ENCODE measurements at regions not wholly inside any gene's neighbourhood (a gene's known extent, or its start where the extent isn't known, plus 50 kb on each side); places are given as distances from the start of the nearest gene placed in this dataset.

GRCh38 chrX:93404121-93404520 lies 269.3 kb downstream of the NAP1L3 start:
- Histone ChIP-seq H3K9me3 (ENCODE audit: control insufficient read depth, insufficient read depth, low read depth, low read length) (no peaks in the 10 kb centered on the region), H3K4me1 (ENCODE audit: control insufficient read depth, insufficient read depth, low read length) (no peaks in the 10 kb centered on the region), H3K36me3 (ENCODE audit: control insufficient read depth, insufficient read depth, low read length) (no peaks in the 10 kb centered on the region), H3K27ac (ENCODE audit: low read length) (no peak overlapping the region), H3K4me3 (ENCODE audit: low read depth in 2 of 2, low read length in 2 of 2) (no peak overlapping the region), H3K27me3 (ENCODE audit: control insufficient read depth, insufficient read depth, low read length) (no peaks in the 10 kb centered on the region)
- in situ Hi-C loops (cut with HindIII; ENCODE audit: low pct_unique_long_range_greater_than_20kb, low sequenced_read_pairs) (no loop called here), intact Hi-C loops (cut with micrococcal nuclease; ENCODE audit: unreplicated experiment) (no loop called here)
- no TSS peak for BruUV-seq (replicated peaks)
- no peak for ATAC-seq
- CTCF ChIA-PET = no interaction called here
- TF ChIP-seq POLR2AphosphoS5 (IDR thresholded peaks at IDR 0.05; ENCODE audit: low read depth, low read length) (no peak), CTCF (IDR thresholded peaks at IDR 0.05) (no peak), SIN3A (IDR thresholded peaks at IDR 0.05; ENCODE audit: borderline replicate concordance, insufficient read depth, low read depth, low read length) (no peak), REST (IDR thresholded peaks at IDR 0.05; ENCODE audit: insufficient read depth in 1 of 2, low read depth in 2 of 2, low read length in 1 of 2) (no peak), TCF7L2 (IDR thresholded peaks at IDR 0.05; ENCODE audit: low read depth, low read length) (no peak)
- POLR2A ChIA-PET = no interaction called here
- no peak for DNase-seq (ENCODE audit: low read depth, low spot score)

DNA sequence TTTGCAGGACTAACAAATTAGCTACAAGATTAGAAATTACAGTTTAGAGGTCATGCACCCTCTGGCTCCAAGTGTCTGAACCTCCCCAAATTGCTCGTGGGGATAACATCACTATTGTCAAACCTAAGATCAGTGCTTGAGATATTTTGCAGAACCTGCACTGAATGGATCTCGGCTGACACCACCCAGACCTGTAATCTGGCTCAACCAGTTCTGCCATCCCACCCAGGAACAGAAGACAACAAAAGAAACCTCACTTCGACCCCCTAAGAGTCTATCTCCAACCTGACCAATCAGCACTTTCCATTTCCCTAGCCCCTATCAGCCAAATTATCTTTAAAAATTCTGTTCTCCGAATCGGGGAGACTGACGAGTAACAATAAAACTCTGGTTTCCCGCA lies 318.7 kb downstream of the NAP1L3 start:
- CTCF ChIA-PET = no interaction called here
- no peaks in the 10 kb centered on the region for H3K9me3 ChIP-seq (ENCODE audit: control insufficient read depth, insufficient read depth, low read depth, low read length)
- POLR2A ChIA-PET = no interaction called here
- BruUV-seq (replicated peaks) = no TSS peak
- ATAC-seq = no peak
- intact Hi-C loops (cut with micrococcal nuclease; ENCODE audit: unreplicated experiment) (no loop called here), in situ Hi-C loops (cut with HindIII; ENCODE audit: low pct_unique_long_range_greater_than_20kb, low sequenced_read_pairs) (no loop called here)
- no peaks in the 10 kb centered on the region for H3K4me1 ChIP-seq (ENCODE audit: control insufficient read depth, insufficient read depth, low read length)
- no peak overlapping the region for H3K4me3 ChIP-seq (ENCODE audit: low read depth in 2 of 2, low read length in 2 of 2)
- H3K36me3 ChIP-seq (ENCODE audit: control insufficient read depth, insufficient read depth, low read length) = no peaks in the 10 kb centered on the region
- H3K27ac ChIP-seq (ENCODE audit: low read length) = no peak overlapping the region
- H3K27me3 ChIP-seq (ENCODE audit: control insufficient read depth, insufficient read depth, low read length) = no peaks in the 10 kb centered on the region
- no peak for DNase-seq (ENCODE audit: low read depth, low spot score)
- no peak for TF ChIP-seq SIN3A (IDR thresholded peaks at IDR 0.05; ENCODE audit: borderline replicate concordance, insufficient read depth, low read depth, low read length)
- no peak for TF ChIP-seq REST (IDR thresholded peaks at IDR 0.05; ENCODE audit: insufficient read depth in 1 of 2, low read depth in 2 of 2, low read length in 1 of 2)
- no peak for TF ChIP-seq TCF7L2 (IDR thresholded peaks at IDR 0.05; ENCODE audit: low read depth, low read length)
- TF ChIP-seq POLR2AphosphoS5 (IDR thresholded peaks at IDR 0.05; ENCODE audit: low read depth, low read length) = no peak
- no peak for TF ChIP-seq CTCF (IDR thresholded peaks at IDR 0.05)
